ENCODE measurements at regions not wholly inside any gene's neighbourhood (a gene's known extent, or its start where the extent isn't known, plus 50 kb on each side); places are given as distances from the start of the nearest gene placed in this dataset.

DNA sequence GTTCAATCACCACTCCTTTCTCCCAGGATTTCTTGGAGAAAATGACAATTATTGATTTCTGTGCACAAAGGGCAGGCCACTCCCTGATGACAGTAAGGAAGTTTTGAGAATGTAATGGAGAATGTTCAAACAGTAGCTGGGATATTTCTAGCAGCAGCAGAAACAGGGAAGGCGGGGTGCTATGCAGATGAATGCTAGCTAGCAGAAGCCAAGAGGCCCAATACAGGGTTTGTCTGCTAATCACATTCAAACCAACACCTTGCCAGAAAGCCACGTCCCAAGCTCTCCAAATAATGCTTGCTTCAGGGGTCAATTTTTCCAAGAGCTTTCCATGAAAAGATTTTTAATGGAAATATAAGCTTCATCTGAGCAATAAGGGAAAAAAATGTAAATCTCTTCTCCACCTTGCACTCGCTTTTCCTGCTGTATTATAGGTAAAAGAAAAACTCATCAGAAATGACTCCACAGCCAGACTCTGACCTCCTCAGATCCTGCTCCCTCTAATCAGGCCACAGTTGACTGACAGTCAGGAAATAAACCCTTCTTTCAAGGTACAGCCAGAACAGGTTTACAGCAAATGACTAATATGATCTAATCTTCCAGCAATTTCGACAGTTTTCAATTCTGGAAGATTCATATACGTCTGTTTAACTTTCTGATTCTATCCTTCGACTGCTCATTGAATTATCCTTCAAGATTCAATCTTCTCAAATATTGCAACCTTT, 84.7 kb upstream of the PCDH19 start:
- TF ChIP-seq SUZ12 (IDR thresholded peaks at IDR 0.05; ENCODE audit: extremely low read depth, insufficient read depth, insufficient read length) (no peak), YY1 (IDR thresholded peaks at IDR 0.05; ENCODE audit: insufficient read depth, insufficient read length) (no peak), ZNF274 (IDR thresholded peaks at IDR 0.05; ENCODE audit: low read depth, low read length) (no peak)
